MCF 10A (cell line): ENCODE measurements at regions not wholly inside any gene's neighbourhood (a gene's known extent, or its start where the extent isn't known, plus 50 kb on each side); places are given as distances from the start of the nearest gene placed in this dataset.

Experiments
- BruUV-seq: library from RNA; stranded (reverse); fragments of 400-500 nt; replicated peaks from 2 replicates; lab custom pipeline; 2021; lab: Mats Ljungman, UMichigan
- CTCF ChIA-PET: fragments of 300-600 bp; sonication (Branson Sonifier 250); formaldehyde crosslinking; extraction: SDS; loops from one replicate; lab custom pipeline; 2021; ENCODE audit warnings: antibody characterized with exemption, inconsistent platforms; lab: Yijun Ruan, JAX
- POLR2A ChIA-PET: fragments of 300-600, 350-650 bp; sonication (Branson Sonifier 250); formaldehyde crosslinking; extraction: SDS; loops from one replicate; lab custom pipeline; 2020; ENCODE audit warnings: antibody characterized with exemption, inconsistent platforms; lab: Yijun Ruan, JAX
- DNase-seq: peaks from one replicate; pipeline ENCODE4 v3.0.0-alpha.2; 2018; ENCODE audit not compliant: unreplicated experiment
- H3K27ac Mint-ChIP-seq: one replicate; pipeline ENCODE4 v1.8.0; 2022; ENCODE audit warnings: mild to moderate bottlenecking, low read depth, mixed read lengths; ENCODE audit not compliant: unreplicated experiment
- H3K27me3 Mint-ChIP-seq: one replicate; pipeline ENCODE4 v1.8.0; 2022; ENCODE audit warnings: mixed read lengths; ENCODE audit not compliant: insufficient read depth, unreplicated experiment
- H3K36me3 Mint-ChIP-seq: one replicate; pipeline ENCODE4 v1.8.0; 2022; ENCODE audit warnings: mild to moderate bottlenecking, moderate library complexity, mixed read lengths; ENCODE audit not compliant: insufficient read depth, unreplicated experiment
- H3K4me1 Mint-ChIP-seq: one replicate; pipeline ENCODE4 v1.8.0; 2022; ENCODE audit warnings: mixed read lengths; ENCODE audit not compliant: insufficient read depth, unreplicated experiment
- H3K4me3 Mint-ChIP-seq: one replicate; pipeline ENCODE4 v1.8.0; 2022; ENCODE audit warnings: mild to moderate bottlenecking, moderate library complexity, mixed read lengths; ENCODE audit not compliant: unreplicated experiment
- H3K9me3 Mint-ChIP-seq: one replicate; pipeline ENCODE4 v1.8.0; 2022; ENCODE audit warnings: mixed read lengths; ENCODE audit not compliant: unreplicated experiment
- intact Hi-C: fragments of 100-400 bp; cut with micrococcal nuclease; formaldehyde crosslinking; loops from 2 replicates; pipeline ENCODE4 v1.14.1; 2022
- TF ChIP-seq, protein P1 (sequence below): fragments of 200-600 bp; IDR thresholded peaks from one replicate; pipeline ENCODE4 v1.8.0; 2022; ENCODE audit warnings: antibody characterized with exemption, mild to moderate bottlenecking; ENCODE audit not compliant: unreplicated experiment

DNA sequence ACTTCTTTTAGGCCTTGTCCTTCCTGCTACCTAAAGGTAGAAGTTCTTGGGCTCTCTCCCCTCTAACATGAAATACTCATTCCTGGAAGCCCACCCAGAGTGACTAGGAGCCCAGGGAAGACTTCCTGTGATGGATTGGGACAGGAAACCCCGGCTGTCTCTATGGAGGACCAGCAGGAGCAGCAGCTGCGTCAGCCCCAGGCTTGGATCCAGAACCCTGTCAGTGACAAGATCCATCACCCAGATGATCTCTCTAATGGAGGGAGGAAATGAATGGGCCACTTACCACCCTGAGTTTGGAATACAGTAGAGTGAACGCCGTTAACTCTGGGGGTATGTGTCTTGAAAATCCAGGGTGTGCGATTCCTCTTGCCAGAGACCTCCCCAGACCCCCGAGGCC lies 195.7 kb upstream of the WSCD1 start:
- no peak overlapping the region for H3K27ac Mint-ChIP-seq
- no peak overlapping the region for H3K4me3 Mint-ChIP-seq
- CTCF ChIA-PET, result no interaction called here
- no peak for DNase-seq
- intact Hi-C loops, result no loop called here
- H3K36me3 Mint-ChIP-seq, result no peaks in the 10 kb centered on the region
- H3K4me1 Mint-ChIP-seq, result no peaks in the 10 kb centered on the region
- TF ChIP-seq, protein P1, sequence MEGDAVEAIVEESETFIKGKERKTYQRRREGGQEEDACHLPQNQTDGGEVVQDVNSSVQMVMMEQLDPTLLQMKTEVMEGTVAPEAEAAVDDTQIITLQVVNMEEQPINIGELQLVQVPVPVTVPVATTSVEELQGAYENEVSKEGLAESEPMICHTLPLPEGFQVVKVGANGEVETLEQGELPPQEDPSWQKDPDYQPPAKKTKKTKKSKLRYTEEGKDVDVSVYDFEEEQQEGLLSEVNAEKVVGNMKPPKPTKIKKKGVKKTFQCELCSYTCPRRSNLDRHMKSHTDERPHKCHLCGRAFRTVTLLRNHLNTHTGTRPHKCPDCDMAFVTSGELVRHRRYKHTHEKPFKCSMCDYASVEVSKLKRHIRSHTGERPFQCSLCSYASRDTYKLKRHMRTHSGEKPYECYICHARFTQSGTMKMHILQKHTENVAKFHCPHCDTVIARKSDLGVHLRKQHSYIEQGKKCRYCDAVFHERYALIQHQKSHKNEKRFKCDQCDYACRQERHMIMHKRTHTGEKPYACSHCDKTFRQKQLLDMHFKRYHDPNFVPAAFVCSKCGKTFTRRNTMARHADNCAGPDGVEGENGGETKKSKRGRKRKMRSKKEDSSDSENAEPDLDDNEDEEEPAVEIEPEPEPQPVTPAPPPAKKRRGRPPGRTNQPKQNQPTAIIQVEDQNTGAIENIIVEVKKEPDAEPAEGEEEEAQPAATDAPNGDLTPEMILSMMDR, result no peak
- POLR2A ChIA-PET, result no interaction called here
- H3K27me3 Mint-ChIP-seq, result peaks cover 41% of the 10 kb centered on the region
- no peaks in the 10 kb centered on the region for H3K9me3 Mint-ChIP-seq
- BruUV-seq, result no TSS peak

DNA sequence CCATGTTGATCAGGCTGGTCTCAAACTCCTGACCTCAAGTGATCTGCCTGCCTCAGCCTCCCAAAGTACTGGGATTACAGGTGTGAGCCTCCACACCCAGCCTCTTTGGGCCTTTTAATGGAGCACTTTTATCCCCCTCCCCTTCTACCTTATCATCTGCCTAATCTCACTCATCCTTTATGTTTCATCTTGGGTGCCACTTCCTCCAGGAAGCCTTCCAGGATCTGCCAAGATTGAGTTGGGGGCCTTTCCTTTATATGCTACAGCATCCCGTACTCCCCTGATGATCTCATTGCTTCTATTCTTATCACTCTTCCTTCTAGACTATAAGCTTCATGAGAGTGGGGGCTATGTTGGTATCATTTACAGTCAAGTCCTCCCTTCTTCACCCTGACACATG lies 192.8 kb upstream of the WSCD1 start:
- Mint-ChIP-seq H3K9me3 (no peaks in the 10 kb centered on the region), H3K27me3 (peaks cover 26% of the 10 kb centered on the region), H3K36me3 (no peaks in the 10 kb centered on the region), H3K27ac (no peak overlapping the region), H3K4me3 (no peak overlapping the region), H3K4me1 (no peaks in the 10 kb centered on the region)
- intact Hi-C loops, result no loop called here
- ChIA-PET POLR2A (no interaction called here), CTCF (no interaction called here)
- TF ChIP-seq, protein P1, result no peak
- BruUV-seq, result no TSS peak
- DNase-seq, result no peak

DNA sequence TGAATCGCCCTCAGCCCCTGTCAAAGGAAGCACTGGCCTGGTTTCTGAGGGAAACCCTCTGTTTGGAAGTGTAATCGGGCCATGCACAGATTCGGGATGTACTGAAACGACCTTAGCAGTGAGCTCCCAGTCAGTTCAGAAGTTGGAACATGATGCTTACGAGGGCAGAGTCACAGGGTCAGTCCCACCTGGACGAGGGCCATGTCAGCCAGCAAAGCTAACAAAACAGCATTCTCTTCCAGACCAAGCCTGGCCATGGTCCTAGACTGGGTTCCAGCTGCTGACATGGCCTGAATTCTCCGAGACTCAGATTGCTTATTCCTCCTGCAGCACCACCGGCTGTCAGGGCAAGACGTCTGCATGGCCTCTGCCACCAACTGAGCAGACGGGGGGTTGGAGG lies 192.2 kb upstream of the WSCD1 start:
- no peaks in the 10 kb centered on the region for H3K36me3 Mint-ChIP-seq
- POLR2A ChIA-PET, result no interaction called here
- CTCF ChIA-PET, result no interaction called here
- no peak overlapping the region for H3K4me3 Mint-ChIP-seq
- intact Hi-C loops, result no loop called here
- H3K27me3 Mint-ChIP-seq, result peaks cover 23% of the 10 kb centered on the region
- TF ChIP-seq, protein P1, result no peak
- DNase-seq, result no peak
- no peak overlapping the region for H3K27ac Mint-ChIP-seq
- BruUV-seq, result no TSS peak
- no peaks in the 10 kb centered on the region for H3K9me3 Mint-ChIP-seq
- H3K4me1 Mint-ChIP-seq, result no peaks in the 10 kb centered on the region

DNA sequence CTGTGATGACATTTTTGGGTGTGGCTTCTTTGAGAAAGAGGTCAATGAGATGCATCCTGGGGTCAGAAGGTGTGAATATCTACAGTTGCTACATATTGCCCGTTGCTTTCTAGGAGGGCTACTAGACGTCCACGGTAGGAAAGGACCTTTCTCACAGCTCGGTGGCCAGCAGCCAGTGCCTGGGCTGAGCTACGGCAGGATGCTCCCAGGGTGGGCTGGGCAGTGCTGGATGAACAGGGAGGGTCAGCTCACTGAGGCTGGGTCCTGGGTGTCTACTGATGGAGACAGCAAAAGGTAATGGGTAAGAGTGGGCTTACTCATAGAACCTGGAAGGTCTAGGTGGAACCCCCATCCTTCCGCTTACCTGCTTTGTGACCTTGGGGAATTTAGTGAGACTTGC lies 188.3 kb upstream of the WSCD1 start:
- intact Hi-C loops, result no loop called here
- no TSS peak for BruUV-seq
- H3K36me3 Mint-ChIP-seq, result no peaks in the 10 kb centered on the region
- H3K27ac Mint-ChIP-seq, result no peak overlapping the region
- peaks cover 4% of the 10 kb centered on the region for H3K27me3 Mint-ChIP-seq
- DNase-seq, result no peak
- TF ChIP-seq, protein P1, result no peak
- H3K4me3 Mint-ChIP-seq, result no peak overlapping the region
- no peaks in the 10 kb centered on the region for H3K9me3 Mint-ChIP-seq
- H3K4me1 Mint-ChIP-seq, result peaks cover 8% of the 10 kb centered on the region
- CTCF ChIA-PET, result interaction anchor here (0.6 kb wide), 1 partner anchor 11 kb away, joined by 4 read pairs; no protein-coding TSS in a partner anchor
- POLR2A ChIA-PET, result no interaction called here
